22Rv1 (cell line): ENCODE measurements at regions not wholly inside any gene's neighbourhood (a gene's known extent, or its start where the extent isn't known, plus 50 kb on each side); places are given as distances from the start of the nearest gene placed in this dataset.

Source experiments
- CTCF ChIP-seq: fragments of 450-650 bp; IDR thresholded peaks from 2 replicates; pipeline ENCODE4 v1.5.1; 2017; ENCODE audit warnings: mild to moderate bottlenecking
- ZFX ChIP-seq: fragments of 450-650 bp; IDR thresholded peaks from 2 replicates; pipeline ENCODE4 v1.6.1; 2017; ENCODE audit warnings: antibody characterized with exemption, borderline replicate concordance

GRCh38 chr3:194928227-194928626 lies 242.5 kb downstream of the FAM43A start:
- TF ChIP-seq CTCF (no peak), ZFX (no peak)
